ENCODE measurements at regions not wholly inside any gene's neighbourhood (a gene's known extent, or its start where the extent isn't known, plus 50 kb on each side); places are given as distances from the start of the nearest gene placed in this dataset.

GRCh38 chr9:78543353-78543752 is 246.4 kb downstream of the PSAT1 start:
- Histone ChIP-seq H3K79me2 (ENCODE audit: insufficient read depth, low read length) (no peaks in the 10 kb centered on the region), H3K9me2 (replicated peaks; ENCODE audit: insufficient read depth, low read length) (no peaks in the 10 kb centered on the region), H3K27me3 (ENCODE audit: low read length) (no peaks in the 10 kb centered on the region), H4K20me1 (ENCODE audit: low read depth, low read length) (no peaks in the 10 kb centered on the region), H3K36me3 (ENCODE audit: low read length) (no peaks in the 10 kb centered on the region), H3K9me3 (ENCODE audit: insufficient read depth, low read length) (no peaks in the 10 kb centered on the region), H3K4me3 (ENCODE audit: insufficient read depth, low read length, poor library complexity, severe bottlenecking) (no peak overlapping the region), H3F3A (ENCODE audit: insufficient read depth) (no peaks in the 10 kb centered on the region), H2AFZ (ENCODE audit: low read depth, low read length, severe bottlenecking) (no peak overlapping the region), H3K4me2 (ENCODE audit: low read depth, low read length, poor library complexity, severe bottlenecking) (no peak overlapping the region), H3K9ac (ENCODE audit: low read length) (no peak overlapping the region), H3K27ac (ENCODE audit: low read depth, low read length) (no peak overlapping the region)
- TF ChIP-seq EZH2phosphoT487 (conservative IDR thresholded peaks at IDR 0.05; ENCODE audit: low read length) = no peak
- TF ChIP-seq CTCF (IDR thresholded peaks at IDR 0.05; ENCODE audit: insufficient read depth, low read length, poor library complexity, severe bottlenecking) = no peak

- TF ChIP-seq EZH2phosphoT487 (conservative IDR thresholded peaks at IDR 0.05; ENCODE audit: low read length) (no peak), CTCF (IDR thresholded peaks at IDR 0.05; ENCODE audit: insufficient read depth, low read length, poor library complexity, severe bottlenecking) (no peak)
- Histone ChIP-seq H2AFZ (ENCODE audit: low read depth, low read length, severe bottlenecking) (no peak overlapping the region), H3K36me3 (ENCODE audit: low read length) (no peaks in the 10 kb centered on the region), H3K9me3 (ENCODE audit: insufficient read depth, low read length) (no peaks in the 10 kb centered on the region), H3K9ac (ENCODE audit: low read length) (no peak overlapping the region), H3K9me2 (replicated peaks; ENCODE audit: insufficient read depth, low read length) (no peaks in the 10 kb centered on the region), H3K27ac (ENCODE audit: low read depth, low read length) (no peak overlapping the region), H3K4me2 (ENCODE audit: low read depth, low read length, poor library complexity, severe bottlenecking) (no peak overlapping the region), H4K20me1 (ENCODE audit: low read depth, low read length) (no peaks in the 10 kb centered on the region), H3K79me2 (ENCODE audit: insufficient read depth, low read length) (no peaks in the 10 kb centered on the region), H3F3A (ENCODE audit: insufficient read depth) (no peaks in the 10 kb centered on the region), H3K27me3 (ENCODE audit: low read length) (no peaks in the 10 kb centered on the region), H3K4me3 (ENCODE audit: insufficient read depth, low read length, poor library complexity, severe bottlenecking) (no peak overlapping the region)
These were observed 247.3 kb downstream of the PSAT1 start for GRCh38 chr9:78544230-78544629.

GRCh38 chr9:78547831-78548230 is 250.9 kb downstream of the PSAT1 start:
- Histone ChIP-seq H2AFZ (ENCODE audit: low read depth, low read length, severe bottlenecking) (no peak overlapping the region), H3K4me2 (ENCODE audit: low read depth, low read length, poor library complexity, severe bottlenecking) (no peak overlapping the region), H3K36me3 (ENCODE audit: low read length) (no peaks in the 10 kb centered on the region), H3K79me2 (ENCODE audit: insufficient read depth, low read length) (no peaks in the 10 kb centered on the region), H3K9me2 (replicated peaks; ENCODE audit: insufficient read depth, low read length) (no peaks in the 10 kb centered on the region), H3K9me3 (ENCODE audit: insufficient read depth, low read length) (no peaks in the 10 kb centered on the region), H3K27me3 (ENCODE audit: low read length) (no peaks in the 10 kb centered on the region), H3K27ac (ENCODE audit: low read depth, low read length) (no peak overlapping the region), H3K4me3 (ENCODE audit: insufficient read depth, low read length, poor library complexity, severe bottlenecking) (no peak overlapping the region), H3K9ac (ENCODE audit: low read length) (no peak overlapping the region), H3F3A (ENCODE audit: insufficient read depth) (no peaks in the 10 kb centered on the region), H4K20me1 (ENCODE audit: low read depth, low read length) (no peaks in the 10 kb centered on the region)
- no peak for TF ChIP-seq CTCF (IDR thresholded peaks at IDR 0.05; ENCODE audit: insufficient read depth, low read length, poor library complexity, severe bottlenecking)
- TF ChIP-seq EZH2phosphoT487 (conservative IDR thresholded peaks at IDR 0.05; ENCODE audit: low read length) = no peak
